HG03469 (cell line): ENCODE measurements at regions not wholly inside any gene's neighbourhood (a gene's known extent, or its start where the extent isn't known, plus 50 kb on each side); places are given as distances from the start of the nearest gene placed in this dataset.
A peak's percentile ranks its signal among the peaks of the same experiment; 100 is the strongest.
"Not testable (repeated sequence)": the region's sequence is repeated elsewhere in the genome, so short reads cannot be mapped to it uniquely, and the experiment has no call there.

Experiments used
- ATAC-seq: cut with Tn5 transposase; IDR thresholded peaks from one replicate; pipeline ENCODE4 v1.9.1; 2021; ENCODE audit warnings: mild to moderate bottlenecking, moderate library complexity, moderate number of reproducible peaks; ENCODE audit not compliant: unreplicated experiment

DNA sequence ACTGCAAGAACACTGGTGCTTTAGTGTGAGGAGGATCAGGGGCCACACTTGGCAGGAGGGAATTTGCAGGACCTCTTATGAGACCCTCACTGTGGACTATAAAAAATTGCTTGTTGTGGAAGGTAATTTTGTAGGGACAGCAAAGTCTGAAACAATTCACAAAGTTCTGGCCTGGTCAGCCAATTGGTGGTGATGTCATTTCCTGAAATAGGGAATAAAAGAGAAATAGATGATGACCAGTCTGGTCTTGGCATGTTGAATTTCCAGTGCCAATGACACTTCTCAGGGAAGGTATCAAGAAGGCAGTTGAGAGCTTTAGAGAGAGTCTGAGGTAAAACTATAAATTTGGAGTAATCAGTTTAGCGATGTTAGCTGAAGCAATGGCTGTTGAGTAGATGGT lies 129.3 kb upstream of the LMNTD1 start:
- ATAC-seq: no peak

DNA sequence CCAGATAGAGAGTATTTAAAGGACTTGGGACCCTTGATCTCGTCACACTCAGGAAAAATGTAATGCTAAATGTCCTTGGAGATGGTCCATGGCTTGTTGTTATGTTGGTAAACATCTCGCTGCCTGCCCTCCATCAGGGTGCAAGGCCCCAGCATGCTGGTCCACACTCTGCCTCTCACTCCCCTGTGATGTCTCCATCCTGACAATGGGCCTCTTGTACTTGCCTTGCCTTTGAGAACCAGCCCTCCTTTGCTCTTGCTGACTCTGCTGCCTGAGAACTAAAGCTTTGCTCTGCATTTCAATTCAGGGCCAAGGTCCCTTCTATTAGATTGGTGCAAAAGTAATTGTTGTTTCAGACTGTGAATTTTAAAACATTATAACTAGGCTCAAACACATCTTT lies 131.0 kb upstream of the LMNTD1 start:
- ATAC-seq: no peak

DNA sequence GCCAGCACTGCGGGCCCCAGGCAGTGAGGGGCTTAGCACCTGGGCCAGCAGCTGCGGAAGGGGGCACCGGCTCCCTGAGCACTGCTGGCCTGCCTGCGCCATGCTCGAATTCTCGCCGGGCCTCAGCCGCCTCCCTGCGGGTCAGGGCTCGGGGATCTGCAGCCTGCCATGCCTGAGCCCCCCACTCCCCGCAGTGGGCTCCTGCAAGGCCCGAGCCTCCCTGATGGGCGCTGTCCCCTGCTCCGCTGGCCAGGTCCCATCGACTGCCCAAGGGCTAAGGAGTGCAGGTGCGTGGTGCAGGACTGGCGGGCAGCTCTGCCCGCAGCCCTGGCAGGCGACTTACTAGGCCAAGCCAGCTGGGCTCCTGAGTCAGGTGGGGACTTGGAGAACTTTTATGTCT lies 133.3 kb upstream of the LMNTD1 start:
- no peak for ATAC-seq

DNA sequence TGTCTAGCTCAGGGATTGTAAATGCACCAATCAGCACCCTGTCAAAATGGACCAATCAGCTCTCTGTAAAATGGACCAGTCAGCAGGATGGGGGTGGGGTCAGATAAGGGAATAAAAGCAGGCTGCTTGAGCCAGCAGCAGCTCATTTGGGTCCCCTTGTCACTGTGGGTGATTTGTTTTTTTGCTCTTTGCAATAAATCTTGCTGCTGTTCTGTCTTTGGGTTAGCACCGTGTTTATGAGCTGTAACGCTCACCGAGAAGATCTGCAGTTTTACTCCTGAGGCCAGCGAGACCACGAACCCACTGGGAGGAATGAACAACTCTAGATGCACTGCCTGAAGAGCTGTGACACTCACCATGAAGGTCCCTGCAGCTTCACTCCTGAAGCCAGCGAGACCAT lies 134.1 kb upstream of the LMNTD1 start:
- ATAC-seq: no peak

DNA sequence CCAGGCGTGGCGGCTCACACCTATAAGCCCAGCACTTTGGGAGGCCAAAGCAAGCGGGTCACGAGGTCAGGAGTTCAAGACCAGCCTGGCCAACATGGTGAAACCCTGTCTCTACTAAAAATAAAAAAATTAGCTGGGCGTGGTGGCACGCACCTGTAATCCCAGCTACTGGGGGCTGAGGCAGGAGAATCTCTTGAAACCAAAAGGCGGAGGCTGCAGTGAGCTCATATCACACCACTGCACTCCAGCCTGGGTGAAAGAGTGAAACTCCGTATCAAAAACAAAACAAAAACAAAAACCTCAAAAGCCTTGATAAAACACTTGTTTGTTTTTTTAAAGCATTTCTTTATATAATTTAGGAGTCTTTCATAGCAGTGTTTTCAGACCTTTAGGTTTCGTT lies 135.8 kb upstream of the LMNTD1 start:
- not testable (repeated sequence) for ATAC-seq

DNA sequence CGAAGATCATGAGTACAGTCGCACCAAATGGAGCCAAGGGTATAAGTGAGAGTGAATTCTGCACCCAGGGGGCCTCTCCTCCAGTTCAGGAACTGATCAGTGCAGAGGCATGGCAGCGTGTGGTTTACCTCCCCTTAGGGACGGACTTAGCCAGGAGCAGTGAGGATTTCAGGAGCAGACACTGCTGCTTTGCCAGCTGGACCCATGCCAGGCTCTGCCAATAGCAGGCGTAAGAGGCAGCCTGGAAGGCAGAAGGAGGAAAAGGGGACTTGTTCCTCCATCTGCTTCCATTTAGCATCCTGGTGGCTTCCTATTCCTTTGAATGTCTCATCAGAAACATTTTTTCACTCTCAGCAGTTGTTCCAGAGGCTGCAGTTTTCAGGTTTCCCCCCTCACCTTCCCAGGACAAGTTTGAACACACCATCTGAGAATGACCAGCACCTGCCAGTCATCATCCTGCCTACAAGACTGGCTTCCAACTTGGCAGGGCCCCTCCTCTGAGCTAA lies 137.0 kb upstream of the LMNTD1 start:
- no peak for ATAC-seq

DNA sequence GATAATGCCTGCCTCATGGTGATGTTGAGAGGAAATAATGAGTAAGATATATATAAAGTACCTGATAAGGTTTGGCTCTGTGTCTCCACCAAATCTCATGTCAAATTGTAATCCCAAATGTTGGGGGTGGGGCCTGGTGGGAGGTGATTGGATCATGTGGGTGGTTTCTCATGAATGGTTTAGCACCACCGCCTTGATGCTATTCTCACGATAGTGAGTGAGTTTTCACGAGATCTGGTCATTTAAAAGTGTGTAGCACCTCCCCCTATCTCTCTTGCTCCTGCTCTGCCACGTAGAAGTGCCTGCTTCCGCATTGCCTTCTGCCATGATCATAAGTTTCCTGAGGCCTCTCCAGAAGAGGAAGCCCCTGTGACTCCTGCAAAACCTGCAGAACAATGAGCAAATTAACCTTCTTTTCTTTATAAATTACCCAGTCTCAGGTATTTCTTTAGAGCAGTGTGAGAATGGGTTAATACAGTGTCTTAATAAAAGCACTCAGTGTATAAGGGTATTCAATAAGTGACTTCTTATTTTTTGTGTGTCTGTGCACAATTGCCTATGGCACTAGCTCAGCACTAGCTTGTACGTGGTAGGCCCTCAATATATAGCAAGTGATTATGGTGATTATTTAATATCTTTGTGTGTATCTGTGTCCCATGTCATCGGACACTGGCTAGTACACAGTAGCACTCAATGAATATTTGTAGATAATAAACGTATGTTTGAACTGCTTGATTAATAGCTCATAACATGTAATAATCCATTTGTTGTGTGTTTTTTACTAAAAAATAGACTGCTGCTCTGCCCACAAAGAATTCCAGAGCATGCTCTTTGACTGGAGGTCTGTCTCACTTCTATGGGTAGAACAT lies 138.1 kb upstream of the LMNTD1 start:
- no peak for ATAC-seq

DNA sequence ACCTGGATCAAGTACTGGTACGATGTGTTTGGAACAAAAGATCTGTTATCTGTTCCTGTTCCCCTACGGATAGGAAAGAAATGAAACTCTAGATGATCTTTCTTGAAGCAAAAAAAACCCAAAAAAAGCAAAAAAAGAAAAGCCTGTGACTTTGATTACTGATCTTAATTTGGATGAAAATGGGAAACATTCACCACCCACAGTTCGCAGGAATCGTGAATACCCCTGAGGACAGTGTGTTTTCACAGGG lies 138.7 kb upstream of the LMNTD1 start:
- no peak for ATAC-seq

DNA sequence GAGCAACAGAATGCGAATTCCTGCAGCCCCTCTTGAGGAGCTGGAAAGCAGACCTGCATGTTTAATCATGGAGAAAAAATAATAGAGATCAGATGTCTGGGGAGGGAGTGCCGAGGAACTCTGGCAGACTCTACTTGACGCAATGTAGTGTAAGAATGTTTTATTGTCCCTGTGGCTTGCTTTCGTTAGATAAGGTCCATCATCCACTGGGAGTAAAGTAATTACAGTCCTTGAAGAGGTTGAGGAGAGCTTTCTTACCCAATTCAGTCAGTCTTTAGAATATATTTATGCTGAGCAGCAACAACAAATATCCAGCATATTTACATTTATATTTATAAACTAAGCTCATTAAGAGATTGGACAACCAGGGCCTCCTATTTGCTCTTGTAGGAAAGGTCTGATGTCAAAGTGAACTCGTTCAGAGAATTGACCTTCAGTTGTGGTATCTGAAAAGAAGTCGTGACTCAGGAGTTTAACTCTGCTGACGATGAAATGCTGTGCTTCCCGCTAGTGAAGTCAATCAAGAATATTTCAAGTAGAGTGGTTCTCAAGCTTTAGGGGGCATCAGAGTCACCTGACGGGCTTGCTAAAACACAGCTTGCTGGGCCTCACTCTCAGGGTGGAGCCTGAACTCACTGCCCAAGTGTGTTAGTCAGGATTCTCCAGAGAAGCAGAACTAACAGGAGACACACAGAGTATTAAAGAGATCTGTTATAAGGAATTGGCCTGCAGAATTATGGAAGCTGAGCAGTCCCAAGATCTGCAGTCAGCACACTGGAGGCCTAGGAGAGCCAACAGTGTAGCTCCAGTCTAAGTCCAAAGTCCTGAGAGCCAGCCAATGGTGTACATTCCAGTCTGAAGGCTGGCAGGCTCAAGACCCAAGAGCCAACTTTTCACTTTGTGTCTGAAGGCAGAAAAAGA lies 139.3 kb upstream of the LMNTD1 start:
- ATAC-seq: no peak

DNA sequence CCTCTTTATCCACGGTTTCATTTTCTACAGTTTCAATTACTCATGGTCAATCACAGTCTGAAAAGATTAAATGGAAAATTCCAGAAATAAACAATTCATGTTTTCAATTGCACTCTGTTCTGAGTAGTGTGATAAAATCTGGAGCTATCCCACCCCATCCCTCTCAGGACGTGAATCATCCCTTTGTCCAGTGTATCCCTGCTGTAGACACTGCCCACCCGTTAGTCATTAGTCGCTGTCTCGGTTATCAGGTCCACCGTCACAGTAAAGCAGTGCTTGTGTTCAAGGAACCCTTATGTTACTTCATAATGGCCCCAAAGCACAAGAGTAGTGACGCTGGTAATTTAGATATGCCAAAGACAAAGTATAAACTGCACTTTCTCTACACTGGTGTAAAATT lies 141.0 kb upstream of the LMNTD1 start:
- no peak for ATAC-seq

DNA sequence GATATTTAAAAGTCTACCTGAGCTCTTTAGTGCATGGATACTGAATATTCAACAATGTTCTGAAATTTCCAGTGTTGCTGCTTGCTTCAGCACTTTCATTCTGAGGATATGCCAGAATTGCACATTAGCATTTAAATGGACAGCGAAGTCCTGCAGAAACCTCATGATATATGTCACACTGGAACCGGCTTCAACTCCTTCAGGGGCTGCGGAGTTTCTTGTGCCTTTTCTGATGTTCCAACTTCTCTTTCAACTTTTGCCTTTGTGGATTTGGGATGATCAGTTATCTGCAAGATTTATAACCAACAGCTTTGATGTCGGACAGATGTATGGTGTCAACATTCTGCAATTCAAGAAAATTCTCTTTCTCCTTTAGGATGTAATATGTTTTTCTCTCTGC lies 142.5 kb upstream of the LMNTD1 start:
- no peak for ATAC-seq

DNA sequence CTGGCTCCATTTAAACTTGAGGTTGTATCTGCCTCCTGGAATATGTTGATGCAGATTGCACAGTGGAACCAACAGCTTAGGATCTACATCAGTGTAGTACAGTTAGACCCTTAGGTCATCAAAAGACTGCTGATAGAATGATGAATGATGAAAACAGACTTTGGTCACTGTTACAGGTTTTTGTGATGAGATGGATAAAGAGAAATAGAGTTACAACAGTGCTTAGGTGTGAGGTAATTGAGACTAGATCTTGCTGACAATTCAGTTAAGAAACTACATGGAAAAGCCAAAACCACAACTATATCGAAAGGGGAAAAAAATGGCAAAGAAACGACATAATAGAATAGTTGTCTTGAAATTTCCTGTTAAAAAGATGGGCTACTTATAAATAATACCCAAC lies 145.7 kb upstream of the LMNTD1 start:
- no peak for ATAC-seq

DNA sequence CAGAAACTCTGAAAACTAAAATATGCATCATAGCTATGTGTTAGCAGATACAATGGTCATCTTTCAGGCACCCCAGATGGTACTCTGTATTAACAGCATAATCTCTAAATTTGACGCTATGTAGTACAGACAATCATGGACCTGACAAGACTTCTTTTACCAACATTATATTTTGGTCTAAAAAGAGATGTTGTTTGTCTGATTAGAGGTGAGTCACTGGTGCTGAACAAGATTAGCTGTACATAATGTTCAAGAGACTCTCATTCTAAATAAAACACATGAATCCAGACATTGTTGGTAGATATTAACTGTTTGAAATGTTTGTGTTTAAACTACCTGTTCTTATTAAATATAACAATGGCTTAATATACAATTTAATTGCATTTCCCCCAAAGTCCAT lies 146.4 kb upstream of the LMNTD1 start:
- ATAC-seq: no peak

DNA sequence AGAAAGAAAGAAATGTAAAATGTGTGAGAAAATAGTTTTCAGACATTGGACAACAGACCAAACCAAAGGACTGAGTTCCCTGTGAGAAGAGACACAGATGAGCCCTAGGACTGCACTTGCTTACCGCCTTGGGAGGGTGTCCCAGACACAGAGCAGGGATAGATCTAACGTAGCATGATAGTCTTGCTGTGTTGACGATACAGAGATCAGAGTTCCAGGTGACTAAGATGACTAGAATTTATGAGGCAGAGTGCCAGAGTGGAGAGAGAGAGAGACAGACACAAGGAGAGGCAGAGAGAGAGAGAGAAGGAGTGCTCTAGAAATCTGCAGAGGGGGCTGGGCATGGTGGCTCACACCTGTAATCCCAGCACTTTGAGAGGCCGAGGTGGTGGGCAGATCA lies 148.2 kb upstream of the LMNTD1 start:
- no peak for ATAC-seq

DNA sequence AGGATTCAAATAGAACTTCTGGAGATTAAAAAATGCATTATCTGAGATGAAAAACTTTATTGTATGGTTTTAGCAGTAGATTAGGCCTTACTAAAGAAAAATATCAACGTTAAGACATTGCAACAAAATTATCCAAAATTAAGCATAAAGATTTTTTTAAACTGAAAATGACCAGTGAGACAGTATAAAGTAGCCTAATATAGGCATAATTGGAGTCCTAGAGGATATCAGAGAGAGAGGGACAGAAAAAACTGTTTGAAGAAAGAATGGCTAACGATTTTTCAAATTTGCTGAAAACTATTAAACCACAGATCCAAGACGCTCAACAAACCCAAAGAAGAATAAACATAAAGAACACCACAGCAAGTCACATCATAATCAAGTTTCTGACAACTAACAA lies 149.5 kb upstream of the LMNTD1 start:
- no peak for ATAC-seq

DNA sequence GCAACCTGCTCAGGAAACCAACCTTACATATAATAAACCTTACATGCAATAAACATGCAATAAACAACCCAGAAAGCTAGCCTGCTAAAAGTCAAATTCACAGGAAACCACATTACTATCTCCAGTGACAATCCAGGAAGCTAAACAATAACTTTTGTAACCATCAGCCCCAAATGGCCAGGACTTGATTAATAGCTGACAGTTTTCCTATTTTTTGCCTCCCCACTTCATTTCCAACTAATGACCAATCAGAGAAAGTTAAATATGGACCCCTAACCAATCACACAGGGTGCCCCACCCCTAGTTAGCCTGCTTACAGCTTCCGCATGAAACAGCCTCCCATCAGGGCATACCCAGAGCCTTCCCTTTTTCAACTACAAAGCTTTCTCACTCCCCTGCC lies 152.2 kb upstream of the LMNTD1 start:
- ATAC-seq: no peak

DNA sequence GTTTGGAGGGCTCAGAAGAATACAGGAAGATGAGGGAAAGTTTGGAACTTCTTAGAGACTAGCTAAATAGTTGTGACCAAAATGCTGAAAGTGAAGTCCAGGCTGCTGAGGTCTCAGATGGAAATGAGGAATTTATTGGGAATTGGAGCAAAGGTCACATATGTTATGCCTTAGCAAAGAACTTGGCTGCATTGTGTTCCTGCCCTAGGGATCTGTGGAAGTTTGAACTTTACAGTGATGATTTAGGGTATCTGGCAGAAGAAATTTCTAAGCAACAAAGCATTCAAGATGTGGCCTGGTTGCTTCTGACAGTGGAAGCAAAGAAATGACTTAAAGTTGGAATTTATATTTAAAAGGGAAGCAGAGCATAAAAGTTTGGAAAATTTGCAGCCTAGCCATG lies 153.6 kb upstream of the LMNTD1 start:
- ATAC-seq: not testable (repeated sequence)

DNA sequence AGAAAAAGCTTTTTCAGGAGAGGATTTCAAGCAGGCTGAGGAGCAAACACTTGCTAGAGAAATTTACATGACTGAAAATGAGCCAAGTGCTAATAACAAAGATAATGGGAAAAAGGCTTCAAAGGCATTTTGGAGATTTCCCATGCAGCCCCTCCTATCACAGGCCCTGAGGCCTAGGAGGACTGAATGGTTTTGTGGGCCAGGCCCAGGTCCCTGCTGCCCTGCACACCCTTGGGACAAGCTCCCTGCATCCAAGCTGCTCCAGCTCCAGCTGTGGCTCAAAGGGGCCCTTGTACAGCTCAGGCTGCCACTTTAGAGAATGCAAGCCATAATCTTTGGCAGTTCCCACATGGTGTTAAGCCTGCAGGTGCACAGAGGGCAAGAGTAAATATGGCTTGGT lies 154.0 kb upstream of the LMNTD1 start:
- ATAC-seq: no peak

DNA sequence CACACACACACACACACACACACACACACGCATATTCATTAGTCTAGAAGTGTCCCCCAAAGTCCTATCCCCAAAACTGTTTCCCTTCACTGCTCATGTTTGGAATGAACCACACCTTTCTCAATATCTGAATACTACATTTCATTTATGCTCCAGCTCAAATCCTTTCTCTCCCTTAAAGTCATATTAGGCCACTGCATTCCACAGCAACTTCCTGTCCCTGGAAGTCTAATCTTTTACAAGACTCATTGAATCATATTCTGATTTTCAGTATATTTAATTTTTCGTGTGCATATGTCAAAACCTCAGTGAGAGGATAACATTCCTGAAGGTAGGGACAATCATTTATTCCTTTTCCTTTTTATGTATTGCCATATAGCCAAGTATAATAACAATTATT lies 155.6 kb upstream of the LMNTD1 start:
- no peak for ATAC-seq

DNA sequence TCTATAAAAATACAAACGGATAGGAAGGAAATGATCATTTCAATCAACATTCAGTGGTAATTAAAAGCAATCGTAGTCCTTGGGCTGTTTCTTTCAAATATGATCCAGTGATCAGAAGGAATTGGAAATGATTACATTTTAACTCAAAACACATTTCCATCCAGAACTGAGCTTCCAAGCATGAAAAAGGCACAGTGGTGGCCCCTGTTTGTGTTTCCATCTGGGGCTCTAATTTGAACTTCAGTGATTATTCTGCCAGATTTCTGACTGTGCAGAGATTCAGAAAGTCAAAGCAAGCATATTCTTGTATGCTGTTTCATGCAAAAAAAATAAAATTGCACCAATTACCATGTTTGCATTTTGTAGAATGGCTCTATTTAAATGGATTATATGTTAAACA lies 157.0 kb upstream of the LMNTD1 start:
- no peak for ATAC-seq

DNA sequence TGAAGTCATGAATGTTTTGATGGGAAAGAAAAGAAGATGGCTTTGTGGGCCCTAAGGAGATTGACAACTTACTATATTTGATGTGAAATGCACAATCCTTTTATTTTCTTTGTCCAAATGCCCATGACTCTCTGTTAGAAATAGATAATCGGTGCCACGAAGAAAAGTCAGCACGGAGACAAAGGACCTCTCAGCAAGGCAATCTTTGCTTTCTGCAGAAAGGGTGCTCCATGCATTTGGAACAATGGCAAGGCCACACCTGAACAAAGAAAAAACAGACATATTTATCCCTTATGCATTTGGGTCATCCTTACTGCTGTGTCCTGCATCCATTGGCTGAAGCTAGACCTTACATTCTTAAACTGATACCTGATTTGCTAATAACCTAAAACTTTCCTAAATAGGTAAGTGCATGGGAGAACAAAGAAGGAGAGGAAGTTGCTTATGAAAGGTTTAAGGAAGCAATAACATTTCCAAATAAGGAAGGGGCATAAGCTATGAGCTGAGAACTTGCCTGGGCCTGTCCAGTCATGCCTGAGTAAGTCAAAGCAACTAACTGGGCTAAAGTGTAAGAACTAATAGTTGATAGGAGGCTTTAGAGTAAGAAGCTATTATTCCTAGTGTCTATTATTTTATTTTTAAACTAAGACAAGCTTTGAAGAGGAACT lies 158.0 kb upstream of the LMNTD1 start:
- not testable (repeated sequence) for ATAC-seq

DNA sequence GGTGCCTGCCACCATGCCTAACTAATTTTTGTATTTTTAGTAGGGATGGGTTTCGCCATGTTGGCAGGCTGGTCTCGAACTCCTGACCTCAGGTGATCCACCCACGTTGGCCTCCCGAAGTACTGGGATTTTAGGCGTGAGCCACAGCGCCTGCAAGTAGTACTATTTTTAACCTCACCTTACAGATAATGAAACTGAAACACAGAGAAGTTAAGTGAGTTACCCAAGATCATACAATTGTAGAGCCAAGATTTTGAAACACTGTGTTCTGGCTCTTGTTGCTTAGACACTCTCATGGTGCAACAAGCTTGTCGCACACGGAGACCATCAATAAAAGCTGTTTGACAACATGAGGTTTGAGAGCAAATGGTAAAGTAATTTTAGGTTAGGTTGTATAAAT lies 159.1 kb upstream of the LMNTD1 start:
- peak; percentile 35 for ATAC-seq
